Skeletal muscle tissue (tissue), 3 donors: ENCODE measurements at regions not wholly inside any gene's neighbourhood (a gene's known extent, or its start where the extent isn't known, plus 50 kb on each side); places are given as distances from the start of the nearest gene placed in this dataset.

Experiments used
- H3K27ac ChIP-seq: one replicate; pipeline ENCODE4 v1.7.0; 2013; ENCODE audit warnings: mild to moderate bottlenecking, low read depth, low read length, inconsistent platforms
- H3K27me3 ChIP-seq, 3 donors: one replicate each; pipeline ENCODE4 v1.7.0; 2013; ENCODE audit warnings: low read length in 3 of 3; ENCODE audit not compliant: control insufficient read depth in 3 of 3, insufficient read depth in 3 of 3
- H3K36me3 ChIP-seq, 3 donors: one replicate each; pipeline ENCODE4 v1.7.0; 2013; ENCODE audit warnings: low read length in 3 of 3; ENCODE audit not compliant: control insufficient read depth in 3 of 3, insufficient read depth in 3 of 3
- H3K4me1 ChIP-seq, 3 donors: one replicate each; pipeline ENCODE4 v1.7.0; 2013; ENCODE audit warnings: low read length in 3 of 3, mild to moderate bottlenecking in 3 of 3; ENCODE audit not compliant: control insufficient read depth in 3 of 3, insufficient read depth in 3 of 3
- H3K4me3 ChIP-seq, 3 donors: one replicate each; pipeline ENCODE4 v1.7.0; 2013; ENCODE audit warnings: low read length in 3 of 3
- H3K9ac ChIP-seq, 3 donors: one replicate each; pipeline ENCODE4 v1.7.0; 2013; ENCODE audit warnings: low read length in 3 of 3, mild to moderate bottlenecking in 3 of 3, moderate library complexity in 2 of 3, low read depth in 1 of 3
- H3K9me3 ChIP-seq, 3 donors: one replicate each; pipeline ENCODE4 v1.7.0; 2013; ENCODE audit warnings: low read length in 3 of 3; ENCODE audit not compliant: control insufficient read depth in 3 of 3
- donor health status: Osteomylitis.

GRCh38 chr5:20618340-20618739 lies 630.3 kb upstream of the CDH18 start:
- H3K36me3 ChIP-seq: no peaks in the 10 kb centered on the region
- no peak overlapping the region for H3K9ac ChIP-seq
- no peaks in the 10 kb centered on the region for H3K9me3 ChIP-seq
- H3K4me1 ChIP-seq: no peaks in the 10 kb centered on the region
- H3K27me3 ChIP-seq: no peaks in the 10 kb centered on the region
- H3K4me3 ChIP-seq: no peak overlapping the region
- H3K27ac ChIP-seq: no peak overlapping the region

GRCh38 chr5:20617841-20618240 lies 629.8 kb upstream of the CDH18 start:
- no peak overlapping the region for H3K9ac ChIP-seq
- no peak overlapping the region for H3K4me3 ChIP-seq
- no peaks in the 10 kb centered on the region for H3K9me3 ChIP-seq
- H3K36me3 ChIP-seq: no peaks in the 10 kb centered on the region
- H3K27me3 ChIP-seq: no peaks in the 10 kb centered on the region
- no peaks in the 10 kb centered on the region for H3K4me1 ChIP-seq
- H3K27ac ChIP-seq: no peak overlapping the region

GRCh38 chr5:20615888-20616563 lies 628.0 kb upstream of the CDH18 start:
- Histone ChIP-seq H3K27me3 (no peaks in the 10 kb centered on the region), H3K36me3 (no peaks in the 10 kb centered on the region), H3K4me1 (no peaks in the 10 kb centered on the region), H3K9ac (no peak overlapping the region), H3K4me3 (no peak overlapping the region), H3K27ac (no peak overlapping the region), H3K9me3 (no peaks in the 10 kb centered on the region)

DNA sequence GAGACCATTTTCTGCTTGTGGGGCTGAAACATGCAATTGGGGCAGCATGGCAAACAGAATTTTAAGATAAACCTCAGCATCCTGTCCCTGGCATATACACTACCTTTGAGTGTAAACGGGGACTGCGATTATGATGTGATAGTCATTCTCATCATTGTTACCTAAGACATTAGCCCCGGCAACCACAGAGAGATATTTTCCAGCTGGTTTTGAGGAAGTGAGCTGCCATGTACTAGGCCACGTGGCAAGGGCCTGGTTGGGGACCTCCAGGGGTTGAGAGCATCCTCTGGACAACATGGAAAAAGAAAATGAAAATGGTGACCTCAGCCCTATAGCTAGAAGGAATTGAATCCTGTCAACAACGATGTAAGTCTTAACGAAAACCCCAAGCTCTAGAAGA lies 623.6 kb upstream of the CDH18 start:
- Histone ChIP-seq H3K4me1 (no peaks in the 10 kb centered on the region), H3K9ac (no peak overlapping the region), H3K27ac (no peak overlapping the region), H3K27me3 (no peaks in the 10 kb centered on the region), H3K36me3 (no peaks in the 10 kb centered on the region), H3K4me3 (no peak overlapping the region), H3K9me3 (no peaks in the 10 kb centered on the region)

- no peak overlapping the region for H3K4me3 ChIP-seq
- no peak overlapping the region for H3K27ac ChIP-seq
- no peak overlapping the region for H3K9ac ChIP-seq
- no peaks in the 10 kb centered on the region for H3K9me3 ChIP-seq
- no peaks in the 10 kb centered on the region for H3K27me3 ChIP-seq
- H3K36me3 ChIP-seq: no peaks in the 10 kb centered on the region
- no peaks in the 10 kb centered on the region for H3K4me1 ChIP-seq
Observed at GRCh38 chr5:20610681-20611080, 622.7 kb upstream of the CDH18 start.

- H3K36me3 ChIP-seq: no peaks in the 10 kb centered on the region
- H3K27me3 ChIP-seq: no peaks in the 10 kb centered on the region
- no peak overlapping the region for H3K27ac ChIP-seq
- H3K9ac ChIP-seq: no peak overlapping the region
- H3K4me3 ChIP-seq: no peak overlapping the region
- no peaks in the 10 kb centered on the region for H3K4me1 ChIP-seq
- no peaks in the 10 kb centered on the region for H3K9me3 ChIP-seq
Observed at GRCh38 chr5:20609126-20609525, 621.1 kb upstream of the CDH18 start.

GRCh38 chr5:20608567-20608966 lies 620.6 kb upstream of the CDH18 start:
- Histone ChIP-seq H3K9ac (no peak overlapping the region), H3K36me3 (no peaks in the 10 kb centered on the region), H3K27me3 (no peaks in the 10 kb centered on the region), H3K9me3 (no peaks in the 10 kb centered on the region), H3K4me1 (no peaks in the 10 kb centered on the region), H3K4me3 (no peak overlapping the region), H3K27ac (no peak overlapping the region)

- Histone ChIP-seq H3K4me1 (no peaks in the 10 kb centered on the region), H3K9ac (no peak overlapping the region), H3K27ac (no peak overlapping the region), H3K27me3 (no peaks in the 10 kb centered on the region), H3K36me3 (no peaks in the 10 kb centered on the region), H3K9me3 (no peaks in the 10 kb centered on the region), H3K4me3 (no peak overlapping the region)
Observed at GRCh38 chr5:20605732-20606525, 617.9 kb upstream of the CDH18 start.

GRCh38 chr5:20604992-20605391 lies 617.0 kb upstream of the CDH18 start:
- H3K4me3 ChIP-seq: no peak overlapping the region
- H3K9me3 ChIP-seq: no peaks in the 10 kb centered on the region
- no peak overlapping the region for H3K9ac ChIP-seq
- no peaks in the 10 kb centered on the region for H3K4me1 ChIP-seq
- no peaks in the 10 kb centered on the region for H3K27me3 ChIP-seq
- H3K36me3 ChIP-seq: no peaks in the 10 kb centered on the region
- no peak overlapping the region for H3K27ac ChIP-seq

- Histone ChIP-seq H3K4me1 (no peaks in the 10 kb centered on the region), H3K4me3 (no peak overlapping the region), H3K9ac (no peak overlapping the region), H3K9me3 (no peaks in the 10 kb centered on the region), H3K27me3 (no peaks in the 10 kb centered on the region), H3K27ac (no peak overlapping the region), H3K36me3 (no peaks in the 10 kb centered on the region)
Observed at GRCh38 chr5:20601678-20602100, 613.7 kb upstream of the CDH18 start.
